GM23338 (cell line): ENCODE measurements at regions not wholly inside any gene's neighbourhood (a gene's known extent, or its start where the extent isn't known, plus 50 kb on each side); places are given as distances from the start of the nearest gene placed in this dataset.

ENCODE experiments used
- ATAC-seq: fragments of 200-7000 bp; cut with Tn5 transposase; 3 replicates; pipeline ENCODE4 v1.9.1; 2020
- DNase-seq: peaks from one replicate; pipeline ENCODE4 v3.0.0-alpha.2; 2015; ENCODE audit warnings: low spot score
- H2AFZ ChIP-seq: fragments of 200-600 bp; sonication (generic); 2 replicates; pipeline ENCODE4 v1.8.0; 2016; ENCODE audit warnings: antibody characterized with exemption, mild to moderate bottlenecking, moderate library complexity
- H3F3A ChIP-seq: fragments of 200-600 bp; sonication (generic); replicated peaks from 2 replicates; pipeline ENCODE4 v1.8.0; 2017; ENCODE audit warnings: antibody characterized with exemption, mixed run types, low read depth
- H3K27ac ChIP-seq: fragments of 200-600 bp; sonication (generic); 2 replicates; pipeline ENCODE4 v1.6.1; 2016; ENCODE audit warnings: low read depth
- H3K27me3 ChIP-seq: fragments of 200-600 bp; sonication (generic); 2 replicates; pipeline ENCODE4 v1.8.0; 2016; ENCODE audit warnings: mild to moderate bottlenecking, mixed run types, moderate library complexity; ENCODE audit not compliant: insufficient read depth
- H3K36me3 ChIP-seq: fragments of 200-600 bp; sonication (generic); 2 replicates; pipeline ENCODE4 v1.8.0; 2016; ENCODE audit warnings: mild to moderate bottlenecking; ENCODE audit not compliant: insufficient read depth
- H3K4me1 ChIP-seq: fragments of 200-600 bp; sonication (generic); 2 replicates; pipeline ENCODE4 v1.8.0; 2016; ENCODE audit warnings: mild to moderate bottlenecking, moderate library complexity; ENCODE audit not compliant: insufficient read depth
- H3K4me2 ChIP-seq: fragments of 200-600 bp; sonication (generic); 2 replicates; pipeline ENCODE4 v1.7.1; 2017; ENCODE audit warnings: mixed run types
- H3K4me3 ChIP-seq: fragments of 200-600 bp; sonication (generic); 2 replicates; pipeline ENCODE4 v1.6.1; 2016; ENCODE audit warnings: mixed run types
- H3K79me2 ChIP-seq: fragments of 200-600 bp; sonication (generic); replicated peaks from 2 replicates; pipeline ENCODE4 v1.8.0; 2017; ENCODE audit warnings: mild to moderate bottlenecking; ENCODE audit not compliant: insufficient read depth
- H3K9me2 ChIP-seq: fragments of 200-600 bp; sonication (generic); 2 replicates; pipeline ENCODE4 v1.8.0; 2017; ENCODE audit not compliant: insufficient read depth
- H4K20me1 ChIP-seq: fragments of 200-600 bp; sonication (generic); replicated peaks from 2 replicates; pipeline ENCODE4 v1.8.0; 2017; ENCODE audit warnings: mild to moderate bottlenecking; ENCODE audit not compliant: insufficient read depth
- H3K27ac Mint-ChIP-seq: 2 replicates; pipeline ENCODE4 v1.8.0; 2020; ENCODE audit warnings: inconsistent platforms, mild to moderate bottlenecking, moderate library complexity, mixed read lengths
- H3K27me3 Mint-ChIP-seq: 3 replicates; pipeline ENCODE4 v1.8.0; 2022; ENCODE audit warnings: low read depth, mild to moderate bottlenecking, moderate library complexity, mixed read lengths, inconsistent platforms; ENCODE audit not compliant: insufficient read depth, poor library complexity
- H3K36me3 Mint-ChIP-seq: 3 replicates; pipeline ENCODE4 v1.8.0; 2021; ENCODE audit warnings: low read depth, mild to moderate bottlenecking, inconsistent platforms, moderate library complexity, mixed read lengths
- H3K4me1 Mint-ChIP-seq: 3 replicates; pipeline ENCODE4 v1.8.0; 2020; ENCODE audit warnings: mild to moderate bottlenecking, inconsistent platforms, mixed read lengths
- H3K4me3 Mint-ChIP-seq: 3 replicates; pipeline ENCODE4 v1.8.0; 2021; ENCODE audit warnings: moderate library complexity, mild to moderate bottlenecking, inconsistent platforms, mixed read lengths
- H3K9me3 Mint-ChIP-seq: 3 replicates; pipeline ENCODE4 v1.8.0; 2020; ENCODE audit warnings: moderate library complexity, mild to moderate bottlenecking, inconsistent platforms, mixed read lengths
- CREB1 ChIP-seq: fragments of 250-450 bp; sonication (Bioruptor Pico); IDR thresholded peaks from 2 replicates; pipeline ENCODE4 v1.5.0; 2020; ENCODE audit warnings: low read depth, mild to moderate bottlenecking, moderate library complexity
- ETS1 ChIP-seq: IDR thresholded peaks from 2 replicates; pipeline ENCODE4 v1.6.1; 2016; ENCODE audit warnings: antibody characterized with exemption
- EZH2 ChIP-seq: fragments of 200-600 bp; sonication (generic); IDR thresholded peaks from one replicate; pipeline ENCODE4 v1.8.0; 2017; ENCODE audit warnings: antibody characterized with exemption, mild to moderate bottlenecking, low read depth; ENCODE audit not compliant: unreplicated experiment
- EZH2phosphoT487 ChIP-seq: fragments of 200-600 bp; sonication (generic); IDR thresholded peaks from one replicate; pipeline ENCODE4 v1.8.1; 2018; ENCODE audit warnings: antibody characterized with exemption; ENCODE audit not compliant: unreplicated experiment
- JUNB ChIP-seq: IDR thresholded peaks from one replicate; pipeline ENCODE4 v1.6.1; 2016; ENCODE audit warnings: antibody characterized with exemption; ENCODE audit not compliant: unreplicated experiment
- NANOG ChIP-seq: IDR thresholded peaks from 2 replicates; pipeline ENCODE4 v1.6.1; 2016; ENCODE audit warnings: antibody characterized with exemption, borderline replicate concordance
- POLR2AphosphoS5 ChIP-seq: IDR thresholded peaks from 2 replicates; pipeline ENCODE4 v1.6.1; 2016; ENCODE audit warnings: antibody characterized with exemption, low read depth
- STAT1 ChIP-seq: IDR thresholded peaks from one replicate; pipeline ENCODE4 v1.6.1; 2016; ENCODE audit warnings: antibody characterized with exemption; ENCODE audit not compliant: unreplicated experiment
- ZNF114 ChIP-seq: fragments of 250-450 bp; sonication (Bioruptor Pico); IDR thresholded peaks from 2 replicates; pipeline ENCODE4 v1.5.0; 2020; ENCODE audit warnings: mild to moderate bottlenecking, moderate library complexity
- ZNF331 ChIP-seq: fragments of 250-450 bp; sonication (Bioruptor Pico); IDR thresholded peaks from 2 replicates; pipeline ENCODE4 v1.5.0; 2020; ENCODE audit warnings: low read depth, mild to moderate bottlenecking, moderate library complexity
- ZNF462 ChIP-seq: fragments of 250-450 bp; sonication (Bioruptor Pico); IDR thresholded peaks from 2 replicates; pipeline ENCODE4 v1.5.0; 2020; ENCODE audit warnings: mild to moderate bottlenecking, moderate library complexity
- TF ChIP-seq, protein P1 (sequence below): IDR thresholded peaks from one replicate; pipeline ENCODE4 v1.6.1; 2018; ENCODE audit warnings: antibody characterized with exemption; ENCODE audit not compliant: unreplicated experiment
- TF ChIP-seq, protein P2 (sequence below), 2 experiments: fragments of 200-600 bp in 1 of 2; sonication (generic) in 1 of 2; conservative IDR thresholded peaks; 2 replicates each; pipeline versions ENCODE4 v1.5.1 to v1.6.1; 2016 to 2017; ENCODE audit warnings: antibody characterized with exemption in 2 of 2, low read depth in 2 of 2, mild to moderate bottlenecking in 2 of 2, moderate library complexity in 1 of 2

DNA sequence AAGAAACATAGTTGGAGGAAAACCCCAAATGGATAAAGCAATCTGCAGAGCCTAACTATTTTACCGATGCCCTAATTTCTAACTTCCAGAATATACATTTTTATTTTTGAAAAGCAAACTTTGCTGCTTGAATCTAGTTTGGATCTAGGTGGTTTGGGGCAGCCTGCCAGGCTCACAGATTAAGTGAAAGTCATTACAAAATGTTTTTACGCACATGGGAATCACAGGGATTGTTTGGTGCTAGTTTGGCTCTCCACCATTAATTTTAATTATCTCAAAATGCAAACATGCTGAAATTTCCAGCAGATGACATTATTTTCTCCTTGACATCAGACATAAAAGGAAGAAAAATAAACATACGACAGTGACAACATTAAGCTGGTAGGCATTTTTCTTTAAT lies 166.7 kb upstream of the INHBA start:
- DNase-seq = no peak
- no peak overlapping the region for H3K4me3 ChIP-seq
- H4K20me1 ChIP-seq = no peaks in the 10 kb centered on the region
- H3K27ac ChIP-seq = no peak overlapping the region
- no peak overlapping the region for H2AFZ ChIP-seq
- Mint-ChIP-seq H3K36me3 (peaks cover 19% of the 10 kb centered on the region; the same call in 2 of the 3 replicates), H3K4me3 (no peak overlapping the region), H3K27me3 (peaks cover 2% of the 10 kb centered on the region), H3K4me1 (no peaks in the 10 kb centered on the region; the same call in 2 of the 3 replicates), H3K27ac (no peak overlapping the region), H3K9me3 (peaks cover 24% of the 10 kb centered on the region)
- 0 out of 2 replicates have a peak, but pooled peaks cover 5% of the 10 kb centered on the region for H3K36me3 ChIP-seq
- H3K9me2 ChIP-seq = peaks cover 2% of the 10 kb centered on the region; the same call in 1 of the 2 replicates
- ATAC-seq = no peak
- no peaks in the 10 kb centered on the region for H3F3A ChIP-seq
- H3K4me2 ChIP-seq = no peak overlapping the region
- no peak for TF ChIP-seq NANOG
- TF ChIP-seq ZNF114 = no peak
- TF ChIP-seq ETS1 = no peak
- TF ChIP-seq CREB1 (CRISPR knock-in tag) = no peak
- no peak for TF ChIP-seq JUNB
- TF ChIP-seq, protein P1, sequence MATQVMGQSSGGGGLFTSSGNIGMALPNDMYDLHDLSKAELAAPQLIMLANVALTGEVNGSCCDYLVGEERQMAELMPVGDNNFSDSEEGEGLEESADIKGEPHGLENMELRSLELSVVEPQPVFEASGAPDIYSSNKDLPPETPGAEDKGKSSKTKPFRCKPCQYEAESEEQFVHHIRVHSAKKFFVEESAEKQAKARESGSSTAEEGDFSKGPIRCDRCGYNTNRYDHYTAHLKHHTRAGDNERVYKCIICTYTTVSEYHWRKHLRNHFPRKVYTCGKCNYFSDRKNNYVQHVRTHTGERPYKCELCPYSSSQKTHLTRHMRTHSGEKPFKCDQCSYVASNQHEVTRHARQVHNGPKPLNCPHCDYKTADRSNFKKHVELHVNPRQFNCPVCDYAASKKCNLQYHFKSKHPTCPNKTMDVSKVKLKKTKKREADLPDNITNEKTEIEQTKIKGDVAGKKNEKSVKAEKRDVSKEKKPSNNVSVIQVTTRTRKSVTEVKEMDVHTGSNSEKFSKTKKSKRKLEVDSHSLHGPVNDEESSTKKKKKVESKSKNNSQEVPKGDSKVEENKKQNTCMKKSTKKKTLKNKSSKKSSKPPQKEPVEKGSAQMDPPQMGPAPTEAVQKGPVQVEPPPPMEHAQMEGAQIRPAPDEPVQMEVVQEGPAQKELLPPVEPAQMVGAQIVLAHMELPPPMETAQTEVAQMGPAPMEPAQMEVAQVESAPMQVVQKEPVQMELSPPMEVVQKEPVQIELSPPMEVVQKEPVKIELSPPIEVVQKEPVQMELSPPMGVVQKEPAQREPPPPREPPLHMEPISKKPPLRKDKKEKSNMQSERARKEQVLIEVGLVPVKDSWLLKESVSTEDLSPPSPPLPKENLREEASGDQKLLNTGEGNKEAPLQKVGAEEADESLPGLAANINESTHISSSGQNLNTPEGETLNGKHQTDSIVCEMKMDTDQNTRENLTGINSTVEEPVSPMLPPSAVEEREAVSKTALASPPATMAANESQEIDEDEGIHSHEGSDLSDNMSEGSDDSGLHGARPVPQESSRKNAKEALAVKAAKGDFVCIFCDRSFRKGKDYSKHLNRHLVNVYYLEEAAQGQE = no peak
- TF ChIP-seq EZH2 = no peak
- no peak for TF ChIP-seq STAT1
- TF ChIP-seq ZNF462 (CRISPR knock-in tag) = no peak
- no peak for TF ChIP-seq POLR2AphosphoS5
- no peak for TF ChIP-seq ZNF331 (CRISPR knock-in tag)
- no peak for TF ChIP-seq EZH2phosphoT487
- TF ChIP-seq, protein P2, sequence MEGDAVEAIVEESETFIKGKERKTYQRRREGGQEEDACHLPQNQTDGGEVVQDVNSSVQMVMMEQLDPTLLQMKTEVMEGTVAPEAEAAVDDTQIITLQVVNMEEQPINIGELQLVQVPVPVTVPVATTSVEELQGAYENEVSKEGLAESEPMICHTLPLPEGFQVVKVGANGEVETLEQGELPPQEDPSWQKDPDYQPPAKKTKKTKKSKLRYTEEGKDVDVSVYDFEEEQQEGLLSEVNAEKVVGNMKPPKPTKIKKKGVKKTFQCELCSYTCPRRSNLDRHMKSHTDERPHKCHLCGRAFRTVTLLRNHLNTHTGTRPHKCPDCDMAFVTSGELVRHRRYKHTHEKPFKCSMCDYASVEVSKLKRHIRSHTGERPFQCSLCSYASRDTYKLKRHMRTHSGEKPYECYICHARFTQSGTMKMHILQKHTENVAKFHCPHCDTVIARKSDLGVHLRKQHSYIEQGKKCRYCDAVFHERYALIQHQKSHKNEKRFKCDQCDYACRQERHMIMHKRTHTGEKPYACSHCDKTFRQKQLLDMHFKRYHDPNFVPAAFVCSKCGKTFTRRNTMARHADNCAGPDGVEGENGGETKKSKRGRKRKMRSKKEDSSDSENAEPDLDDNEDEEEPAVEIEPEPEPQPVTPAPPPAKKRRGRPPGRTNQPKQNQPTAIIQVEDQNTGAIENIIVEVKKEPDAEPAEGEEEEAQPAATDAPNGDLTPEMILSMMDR (conservative IDR thresholded peaks at IDR 0.05; ENCODE audit: low read depth in 2 of 2) = no peak
- H3K4me1 ChIP-seq = peaks cover 4% of the 10 kb centered on the region; the same call in 1 of the 2 replicates
- no peaks in the 10 kb centered on the region for H3K79me2 ChIP-seq
- no peaks in the 10 kb centered on the region for H3K27me3 ChIP-seq
